ENCODE measurements at regions not wholly inside any gene's neighbourhood (a gene's known extent, or its start where the extent isn't known, plus 50 kb on each side); places are given as distances from the start of the nearest gene placed in this dataset.

DNA sequence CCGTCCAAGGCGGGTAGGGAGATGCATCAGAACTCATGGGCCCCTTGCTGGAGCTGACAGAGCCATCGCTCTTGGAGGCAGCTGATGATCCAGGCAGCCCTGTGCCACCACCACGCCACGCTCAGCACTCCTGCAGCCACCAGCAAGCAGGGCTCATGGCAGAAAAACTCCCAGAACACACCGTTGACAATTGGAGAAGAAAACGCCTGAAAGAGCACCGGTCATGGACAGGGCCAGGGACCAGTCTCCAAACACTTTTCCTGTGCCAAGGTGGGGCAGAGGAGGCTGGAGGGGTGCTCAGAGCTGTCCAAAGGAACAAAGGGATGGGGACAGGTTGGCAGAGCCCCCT lies 132.2 kb downstream of the FOXL1 start:
- DNase-seq (ENCODE audit: extremely low read depth in 1 of 2, low read depth in 1 of 2) = no peak

DNA sequence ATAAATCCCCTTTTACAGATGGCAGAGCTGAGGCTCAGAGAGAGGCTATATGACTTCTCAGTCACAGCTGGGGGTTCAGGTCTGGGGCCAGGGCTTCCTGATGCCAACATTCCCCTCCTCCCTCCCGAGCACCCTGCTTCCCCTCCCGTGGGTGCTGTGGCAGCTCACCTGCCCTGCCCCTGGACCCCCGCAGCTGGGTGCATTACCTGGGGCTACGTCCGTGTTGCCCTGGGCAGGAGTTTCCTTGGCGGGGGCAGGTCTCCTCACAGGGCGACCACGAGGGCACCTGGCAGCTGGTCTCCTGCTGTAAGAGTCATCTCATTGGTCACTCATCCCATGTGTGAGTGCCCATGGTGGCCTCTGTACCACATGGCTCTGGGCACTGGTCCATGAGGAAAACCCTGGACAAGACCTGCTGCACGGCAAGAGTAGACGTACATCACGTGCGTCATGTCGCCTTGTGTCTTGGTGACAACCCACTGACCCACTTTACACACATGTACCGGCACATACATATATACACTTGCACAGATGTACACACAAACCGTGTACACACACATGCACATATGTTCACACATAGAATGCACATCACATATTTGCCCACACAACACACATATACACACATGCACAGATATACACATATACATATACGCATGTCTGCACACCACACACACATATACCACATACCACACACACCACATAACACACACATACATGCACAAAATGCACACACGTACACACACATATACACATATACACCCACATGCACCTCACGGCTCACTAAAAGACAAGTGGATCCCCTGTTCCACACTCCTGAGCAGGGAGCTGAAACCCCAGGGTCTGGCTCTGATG lies 134.0 kb downstream of the FOXL1 start:
- no peak for DNase-seq (ENCODE audit: extremely low read depth in 1 of 2, low read depth in 1 of 2)

DNA sequence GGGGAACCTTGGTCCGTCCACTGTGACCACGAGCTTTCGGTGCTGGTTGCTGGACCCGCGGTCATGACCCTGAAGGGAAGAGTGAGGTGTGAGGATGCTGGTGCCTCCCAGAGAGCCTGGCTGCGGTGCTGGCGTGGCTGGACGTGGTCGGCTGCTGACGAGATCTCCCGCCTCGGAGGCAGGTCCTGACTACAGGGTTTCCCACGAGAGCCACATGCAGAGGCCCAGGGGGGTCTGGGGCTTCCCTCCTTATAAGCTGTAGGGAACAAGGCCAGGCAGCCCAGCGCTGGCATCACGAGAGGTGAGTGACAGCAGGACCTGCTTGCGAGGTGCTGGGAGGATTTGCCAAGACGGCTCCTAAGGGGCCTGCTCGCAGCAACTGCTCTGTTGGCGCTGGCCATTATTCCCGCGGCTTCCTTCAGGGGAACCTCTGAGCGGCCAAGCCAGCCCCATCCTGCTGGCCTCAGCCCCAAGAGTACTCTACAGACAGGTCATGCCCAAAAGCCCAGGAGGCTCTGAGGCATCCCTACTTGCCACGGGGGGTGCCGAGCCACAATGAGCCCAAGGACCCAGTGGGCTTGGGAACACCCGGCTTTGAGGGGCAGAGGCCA lies 134.8 kb downstream of the FOXL1 start:
- DNase-seq (ENCODE audit: extremely low read depth in 1 of 2, low read depth in 1 of 2) = no peak

DNA sequence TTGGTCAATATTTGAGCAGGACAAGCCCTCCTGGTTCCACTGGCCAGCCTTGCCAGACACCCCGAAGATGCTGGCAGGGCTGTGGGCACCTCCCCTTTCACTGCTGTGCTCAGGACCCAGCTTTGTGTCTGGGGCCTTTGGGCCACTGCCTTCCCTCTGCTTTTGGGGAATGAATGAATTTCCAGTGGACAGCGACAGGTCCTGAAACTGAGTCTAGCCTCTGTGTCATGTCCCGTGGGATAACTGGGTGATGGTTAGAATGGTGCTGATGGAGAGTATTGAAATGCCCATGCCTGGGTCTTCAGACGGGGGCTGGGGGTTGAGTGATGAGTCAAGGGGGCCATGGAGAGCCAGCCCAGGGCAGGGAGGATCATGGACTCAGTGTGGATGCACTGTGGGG lies 135.8 kb downstream of the FOXL1 start:
- DNase-seq (ENCODE audit: extremely low read depth in 1 of 2, low read depth in 1 of 2) = no peak

DNA sequence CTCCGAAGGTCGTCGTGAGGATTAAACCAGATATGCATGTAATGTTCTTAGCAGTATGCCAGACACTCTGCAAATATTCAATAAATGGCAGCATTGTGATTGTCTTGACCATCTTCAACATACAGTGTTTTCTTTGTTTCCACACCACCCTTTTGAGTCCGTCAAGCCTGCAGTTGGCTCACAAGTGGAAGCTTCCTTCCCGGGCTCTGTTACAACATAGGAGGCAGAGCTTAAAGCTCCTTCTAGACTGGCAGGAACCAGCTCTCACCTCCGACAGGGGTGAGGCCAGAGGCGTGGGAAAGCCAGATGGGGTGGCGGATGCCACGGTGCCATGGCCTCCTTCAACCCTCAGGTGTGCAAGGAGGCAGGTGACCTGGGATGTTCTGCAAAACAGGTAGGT lies 138.3 kb downstream of the FOXL1 start:
- no peak for DNase-seq (ENCODE audit: extremely low read depth in 1 of 2, low read depth in 1 of 2)

DNA sequence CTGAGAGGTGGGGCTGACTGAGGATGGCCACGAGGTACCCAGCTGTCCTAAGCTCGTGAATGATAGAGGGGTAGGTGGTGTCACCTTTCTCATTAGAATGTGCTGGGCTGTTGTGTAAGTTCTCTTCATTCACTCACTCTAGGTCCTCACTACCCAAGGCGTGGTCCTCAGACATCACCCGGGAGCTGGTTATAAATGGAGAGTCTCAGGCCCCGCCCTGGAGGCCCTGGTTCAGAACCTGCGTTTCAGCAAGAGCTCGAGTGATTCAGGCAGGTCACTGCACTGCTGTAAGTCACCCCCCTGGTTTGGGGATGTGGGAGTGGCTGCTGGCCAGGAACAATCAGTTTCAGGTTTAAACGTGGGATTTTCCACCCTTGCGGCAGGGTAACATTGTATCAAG lies 139.8 kb downstream of the FOXL1 start:
- DNase-seq (ENCODE audit: extremely low read depth in 1 of 2, low read depth in 1 of 2) = no peak

DNA sequence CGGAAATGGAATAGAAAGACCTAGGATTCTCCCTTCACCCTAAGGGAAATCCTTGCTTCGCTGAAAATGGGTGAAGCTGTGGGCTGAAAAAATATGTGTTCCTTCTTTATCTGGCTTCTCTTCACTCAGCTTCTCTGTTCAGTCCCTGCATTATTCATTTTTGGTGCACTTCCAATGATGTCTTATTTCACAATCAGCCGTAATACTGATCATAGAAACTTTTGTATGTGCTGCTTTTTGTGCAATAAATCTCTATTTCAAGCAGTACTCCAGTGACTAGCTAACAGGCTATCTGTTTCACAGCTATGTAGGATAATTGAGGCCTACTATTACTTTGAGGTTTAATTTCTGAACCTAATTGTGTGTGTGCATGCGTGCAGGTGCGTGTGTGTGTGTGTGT lies 144.6 kb downstream of the FOXL1 start:
- DNase-seq (ENCODE audit: extremely low read depth in 1 of 2, low read depth in 1 of 2) = no peak

DNA sequence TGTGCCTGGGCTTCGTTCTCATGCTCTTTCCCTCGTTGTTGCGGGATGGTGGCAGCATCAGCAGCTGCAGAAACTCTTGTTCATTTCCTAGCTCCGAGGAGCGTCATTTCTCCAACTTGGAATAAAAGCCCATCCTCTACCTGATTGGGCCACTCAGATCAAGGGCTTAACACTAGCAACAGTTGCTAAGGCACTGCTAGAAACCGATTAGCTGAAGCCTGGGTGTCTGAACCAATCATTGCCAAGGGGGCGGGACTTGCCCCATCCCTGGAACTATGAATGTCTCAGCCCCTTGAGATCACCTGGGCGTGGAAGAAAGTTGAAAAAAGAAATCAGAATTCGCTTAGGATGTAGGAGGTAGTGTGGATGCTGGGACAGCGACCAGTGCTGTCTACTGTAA lies 145.3 kb downstream of the FOXL1 start:
- DNase-seq (ENCODE audit: extremely low read depth in 1 of 2, low read depth in 1 of 2) = no peak

DNA sequence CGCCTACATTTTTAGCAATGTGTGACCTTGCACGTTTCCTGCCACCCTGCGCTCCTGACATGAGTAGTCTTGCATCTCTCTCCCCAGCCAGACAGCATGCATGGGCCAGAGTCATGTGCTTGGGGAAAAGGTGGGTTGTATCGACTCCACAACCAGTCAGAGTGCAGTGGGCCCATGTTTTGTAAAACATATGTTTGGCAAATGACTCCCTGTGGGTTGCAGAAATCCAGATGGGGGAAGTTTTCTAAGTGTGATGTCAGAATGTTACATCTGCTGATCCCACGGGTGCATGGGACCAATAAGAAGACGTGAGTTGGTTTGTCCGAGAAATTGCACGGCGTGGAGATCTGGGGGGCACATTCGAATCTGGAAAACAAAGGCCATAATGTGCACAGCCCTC lies 147.1 kb downstream of the FOXL1 start:
- DNase-seq (ENCODE audit: extremely low read depth in 1 of 2, low read depth in 1 of 2) = no peak

DNA sequence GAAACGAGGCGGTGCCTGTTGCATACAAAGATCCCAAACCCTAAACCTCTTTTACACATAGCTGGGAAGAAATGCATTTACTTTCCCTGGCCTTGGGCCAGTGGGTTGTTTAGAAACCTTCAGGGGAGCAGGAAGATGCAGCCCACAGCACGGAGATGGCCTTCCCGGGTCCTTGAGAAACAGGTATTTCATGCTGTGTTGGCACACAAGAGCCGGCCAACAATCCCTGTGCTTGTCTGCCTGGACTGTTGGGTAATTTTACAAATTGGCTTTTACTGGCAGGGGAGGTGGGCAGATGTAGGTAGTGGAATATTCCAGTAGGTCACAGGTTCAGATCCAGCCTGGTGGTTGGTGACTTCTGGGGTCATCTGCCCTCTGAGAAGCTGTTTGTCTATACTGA lies 148.0 kb downstream of the FOXL1 start:
- DNase-seq (ENCODE audit: extremely low read depth in 1 of 2, low read depth in 1 of 2) = no peak

DNA sequence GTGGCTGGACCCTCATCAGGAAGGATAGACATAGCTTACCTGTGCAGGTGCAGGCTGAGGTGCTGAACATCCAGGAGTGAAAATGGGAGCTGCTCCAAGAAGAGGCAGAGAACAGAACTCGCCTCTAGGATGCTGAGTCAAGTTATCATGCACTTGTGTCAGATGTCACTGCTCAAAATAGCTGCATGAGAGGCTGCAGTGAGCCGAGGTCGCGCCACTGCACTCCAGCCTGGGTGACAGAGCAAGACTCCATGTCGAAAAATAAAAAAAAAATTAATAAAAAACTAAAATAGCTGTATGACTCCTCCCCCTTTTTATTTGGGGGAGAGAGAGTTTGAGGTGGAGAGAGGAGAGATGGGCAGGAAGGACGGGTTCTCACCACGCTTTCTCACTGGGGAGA lies 148.8 kb downstream of the FOXL1 start:
- DNase-seq (ENCODE audit: extremely low read depth in 1 of 2, low read depth in 1 of 2) = no peak

DNA sequence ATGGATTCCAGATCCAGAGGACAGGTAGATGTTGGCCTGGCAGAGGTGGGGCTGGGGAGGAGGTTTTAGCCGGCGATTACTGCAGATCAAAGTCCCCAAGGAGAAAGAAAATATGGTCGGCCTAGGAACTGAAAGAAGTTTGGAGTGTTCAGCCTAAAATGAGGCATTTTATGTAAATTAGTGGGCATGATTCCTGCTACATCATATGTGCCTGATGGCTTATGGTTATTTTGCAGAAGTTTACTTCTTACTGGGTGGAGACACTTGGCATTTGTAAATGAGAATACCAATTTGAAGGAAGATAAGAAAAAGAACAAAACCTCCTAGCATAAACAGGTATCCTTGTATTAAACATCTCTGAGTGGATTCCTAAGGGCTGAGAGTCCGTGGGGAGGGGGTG lies 149.3 kb downstream of the FOXL1 start:
- DNase-seq (ENCODE audit: extremely low read depth in 1 of 2, low read depth in 1 of 2) = no peak

DNA sequence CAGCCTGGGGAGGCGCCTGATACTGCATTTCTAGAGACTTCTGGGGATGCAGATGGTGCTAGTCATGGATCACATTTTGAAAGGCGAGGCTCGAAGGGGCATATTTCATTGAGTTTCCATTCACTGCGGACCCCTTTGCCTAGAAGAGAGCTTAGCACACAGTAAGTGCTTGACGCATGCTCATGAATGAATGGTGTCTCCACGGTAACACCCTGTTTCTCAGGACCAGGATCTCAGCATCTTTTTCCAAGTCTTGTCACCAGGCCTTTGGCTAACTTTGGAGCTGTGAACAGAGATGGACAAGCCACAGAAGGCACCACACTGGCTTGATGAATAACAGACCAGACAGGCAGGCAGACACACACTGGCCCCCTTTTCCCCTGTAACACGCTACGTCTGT lies 151.3 kb downstream of the FOXL1 start:
- DNase-seq (ENCODE audit: extremely low read depth in 1 of 2, low read depth in 1 of 2) = no peak

DNA sequence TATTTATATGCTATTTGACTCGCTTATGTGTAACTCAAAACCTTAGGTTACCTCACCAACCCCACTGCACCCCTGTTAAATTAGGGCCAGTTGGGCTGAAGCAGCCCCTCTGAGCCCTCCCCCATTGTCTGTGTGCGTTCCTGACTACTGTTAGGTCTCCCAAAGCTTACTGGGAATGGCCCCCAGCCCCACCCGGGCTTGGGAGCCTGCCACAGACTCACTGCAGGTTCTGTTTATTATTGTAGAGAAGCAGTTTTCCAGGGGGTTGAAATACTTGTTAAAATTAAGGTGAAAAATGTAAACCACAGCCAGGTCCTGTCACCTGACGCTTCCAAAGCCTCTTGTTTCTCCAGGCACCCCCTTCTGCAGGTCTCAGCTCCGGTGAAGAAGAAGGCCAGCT lies 151.7 kb downstream of the FOXL1 start:
- no peak for DNase-seq (ENCODE audit: extremely low read depth in 1 of 2, low read depth in 1 of 2)

DNA sequence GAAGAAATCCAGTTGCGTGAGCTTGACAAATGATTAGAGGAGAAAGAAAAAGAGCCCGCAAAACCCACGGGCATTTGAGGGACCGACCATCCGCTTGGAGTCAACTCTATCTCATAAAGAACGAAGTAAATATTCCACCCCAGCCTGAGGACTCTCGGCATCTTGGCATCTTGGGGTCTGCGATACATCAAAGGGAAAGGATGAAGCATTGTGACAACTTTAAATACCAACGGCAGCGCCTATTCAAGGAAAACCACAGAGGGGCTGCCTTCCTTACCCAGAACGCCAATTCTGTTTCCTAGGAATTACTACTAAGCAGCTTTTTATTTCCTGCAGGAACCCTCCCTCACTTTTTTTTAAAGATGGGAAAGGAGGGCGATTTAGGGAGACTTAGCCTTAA lies 152.2 kb downstream of the FOXL1 start:
- no peak for DNase-seq (ENCODE audit: extremely low read depth in 1 of 2, low read depth in 1 of 2)

DNA sequence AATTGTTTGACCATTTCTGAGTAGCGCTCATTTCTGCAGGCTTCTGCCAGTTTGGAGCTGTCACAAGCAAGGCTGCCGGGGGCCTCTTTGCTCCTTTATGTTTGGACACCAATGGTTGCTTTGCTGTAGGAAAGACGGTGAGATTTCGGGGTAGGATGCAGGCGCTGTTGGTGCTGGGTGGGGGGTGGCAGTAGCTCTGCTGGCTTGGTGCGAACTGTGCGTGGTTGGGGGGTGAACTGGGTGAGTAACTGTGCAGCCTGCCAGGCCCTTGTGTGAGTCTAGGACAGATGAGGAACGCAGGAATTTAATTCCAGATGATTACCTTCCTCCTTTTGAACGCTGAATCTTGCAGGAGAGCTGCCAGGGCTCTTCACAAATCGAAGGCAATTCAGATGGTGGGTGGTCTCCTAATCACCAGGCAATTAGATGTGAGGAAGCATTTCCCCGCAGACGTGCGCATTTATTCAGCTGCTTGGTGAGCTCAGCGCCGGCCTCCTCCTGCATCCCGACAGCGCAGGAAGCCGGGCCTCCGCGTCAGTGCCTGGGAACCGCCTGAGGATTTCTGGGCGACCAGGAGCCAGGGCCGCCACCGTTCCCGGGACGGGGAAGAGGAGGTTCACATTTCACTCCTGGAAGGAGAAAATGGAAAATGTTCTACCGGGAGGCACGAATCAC lies 154.4 kb downstream of the FOXL1 start:
- no peak for DNase-seq (ENCODE audit: extremely low read depth in 1 of 2, low read depth in 1 of 2)

DNA sequence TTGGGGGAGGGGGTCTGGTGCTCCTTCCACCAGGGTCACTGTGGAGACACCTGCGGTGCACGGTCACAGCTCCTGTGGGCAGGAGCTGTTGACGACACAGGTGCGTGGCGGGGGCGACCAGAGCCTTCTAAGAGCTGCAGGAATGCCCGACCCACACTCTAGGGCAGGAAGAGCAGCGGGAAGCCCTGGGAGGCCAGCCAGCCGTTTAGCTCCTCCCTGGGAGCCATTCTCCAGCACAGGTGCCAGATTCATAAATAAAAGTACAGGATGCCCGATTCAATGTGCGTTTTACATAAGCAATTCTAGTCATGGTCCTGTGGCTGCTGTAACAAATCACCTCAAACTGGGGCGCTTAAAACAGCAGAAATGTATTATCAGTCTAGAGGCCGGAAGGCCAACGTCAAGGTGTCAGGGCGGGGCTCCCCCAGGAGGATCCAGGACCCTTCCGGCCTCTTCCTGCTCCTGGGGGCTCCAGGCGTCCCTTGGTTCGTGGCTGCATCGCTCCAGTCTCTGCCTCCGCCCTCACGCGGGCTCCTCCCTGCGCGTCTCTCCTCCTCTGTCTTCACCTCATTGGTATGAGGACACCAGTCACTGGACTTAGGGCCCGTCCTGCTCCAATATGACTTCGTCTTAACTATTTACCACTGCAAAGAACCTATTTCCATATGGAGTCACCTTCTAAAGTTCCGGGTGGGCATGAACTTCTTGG lies 155.4 kb downstream of the FOXL1 start:
- DNase-seq (ENCODE audit: extremely low read depth in 1 of 2, low read depth in 1 of 2) = no peak

DNA sequence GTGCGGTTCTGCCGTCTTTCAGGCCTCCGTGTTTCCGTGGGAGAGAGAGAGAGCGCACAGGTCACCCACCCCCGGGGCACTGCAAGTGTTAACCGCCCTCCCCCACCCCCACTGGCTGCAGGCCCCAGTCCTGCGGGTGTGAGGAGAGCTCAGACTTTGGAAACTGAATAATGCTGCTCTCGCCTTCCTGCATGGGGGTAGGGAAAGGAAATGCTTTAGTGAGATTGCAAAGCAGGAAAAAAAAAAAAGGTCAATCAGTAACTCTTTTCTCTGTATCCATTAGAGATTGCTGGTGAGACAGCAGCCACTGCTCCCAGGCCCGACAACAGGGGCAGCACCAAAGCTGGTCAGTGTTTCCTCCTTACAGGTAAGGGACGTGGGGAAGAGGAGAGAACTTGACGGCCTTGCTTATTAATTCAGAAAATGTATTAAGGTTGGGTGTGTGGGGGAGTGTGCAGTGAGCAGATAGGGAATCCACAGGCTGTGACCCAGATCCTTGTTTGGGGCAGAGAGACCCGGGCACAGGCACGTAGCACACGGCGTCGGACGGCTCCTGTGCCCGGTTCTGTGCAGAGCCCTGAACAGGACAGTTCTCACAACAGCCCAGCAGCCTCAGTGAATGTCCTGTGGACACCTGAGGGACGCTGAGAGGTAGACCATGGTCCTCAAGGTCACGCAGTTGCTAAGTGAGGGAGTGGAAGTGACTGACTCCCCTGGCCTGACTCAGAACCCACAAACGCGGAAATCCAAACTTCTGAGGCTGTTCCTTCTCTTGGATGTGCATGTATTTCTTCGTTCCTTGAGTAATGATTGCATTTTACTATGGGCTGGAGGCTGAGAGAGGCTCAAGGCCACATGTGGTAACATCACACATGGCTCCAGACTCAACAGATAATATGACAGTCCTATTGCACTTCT lies 156.5 kb downstream of the FOXL1 start:
- no peak for DNase-seq (ENCODE audit: extremely low read depth in 1 of 2, low read depth in 1 of 2)

DNA sequence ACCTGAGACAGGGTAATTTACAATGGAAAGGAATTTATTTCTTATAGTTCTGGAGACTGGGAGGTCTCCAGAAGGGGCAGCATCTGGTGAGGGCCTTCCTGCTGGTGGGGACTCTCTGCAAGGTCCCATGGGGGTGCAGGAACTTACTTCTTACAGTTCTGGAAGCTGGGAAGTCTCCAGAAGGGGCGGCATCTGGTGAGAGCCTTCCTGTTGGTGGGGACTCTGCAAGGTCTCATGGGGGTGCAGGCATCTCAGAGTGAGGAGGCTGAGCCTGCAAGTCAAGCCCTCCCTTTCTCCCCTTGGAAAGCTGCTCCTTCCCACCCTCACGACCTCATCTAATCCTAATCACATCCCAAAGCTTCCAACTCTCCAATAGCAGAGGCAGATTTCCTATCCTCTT lies 157.4 kb downstream of the FOXL1 start:
- no peak for DNase-seq (ENCODE audit: extremely low read depth in 1 of 2, low read depth in 1 of 2)

DNA sequence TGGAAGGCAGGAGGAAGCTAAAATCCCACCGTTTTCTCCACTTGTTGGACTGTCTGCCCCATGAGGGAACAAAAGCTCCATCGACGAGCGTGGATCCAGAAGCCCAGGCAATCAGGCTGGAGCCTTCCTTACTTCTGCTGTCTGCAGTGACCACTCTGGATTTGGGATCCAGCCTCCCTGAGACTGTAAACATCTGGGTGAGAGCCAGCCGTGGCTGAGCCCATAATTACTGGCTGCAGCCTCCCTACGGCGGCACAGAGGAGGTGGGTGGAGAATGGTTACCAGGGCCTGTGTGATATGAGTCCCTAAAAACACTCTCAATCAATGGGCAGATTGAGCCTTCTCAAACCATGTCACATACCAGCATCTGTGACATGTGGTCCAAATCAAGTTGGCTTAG lies 158.2 kb downstream of the FOXL1 start:
- DNase-seq (ENCODE audit: extremely low read depth in 1 of 2, low read depth in 1 of 2) = no peak

DNA sequence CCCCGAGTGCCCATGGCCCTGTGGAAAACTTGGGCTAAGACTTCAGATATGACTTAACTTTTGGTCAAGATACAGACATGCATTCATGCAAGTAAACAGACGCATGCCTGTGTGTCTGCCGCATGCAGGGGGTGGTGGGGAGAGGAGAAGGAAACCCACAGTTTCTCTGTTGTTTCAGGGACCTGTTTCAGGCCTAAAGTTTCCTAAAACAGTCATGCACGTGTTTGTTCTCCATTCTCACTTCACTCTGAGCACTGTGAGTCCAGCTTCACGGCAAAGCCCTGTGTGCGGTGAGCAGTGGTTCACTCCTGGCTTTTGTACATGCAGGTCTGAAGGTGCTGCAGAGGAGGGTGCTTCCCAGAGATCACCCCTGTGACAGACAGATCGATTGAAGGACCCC lies 158.7 kb downstream of the FOXL1 start:
- no peak for DNase-seq (ENCODE audit: extremely low read depth in 1 of 2, low read depth in 1 of 2)

Measured in stimulated activated CD8-positive, alpha-beta memory T cell treated with anti-CD3 and anti-CD28 coated beads, Interleukin-7, amount 100 ng/mL, for 48 hours (primary cell).